HG02981 (cell line): ENCODE measurements at regions not wholly inside any gene's neighbourhood (a gene's known extent, or its start where the extent isn't known, plus 50 kb on each side); places are given as distances from the start of the nearest gene placed in this dataset.
A peak's percentile ranks its signal among the peaks of the same experiment; 100 is the strongest.

Experiments
- ATAC-seq: cut with Tn5 transposase; IDR thresholded peaks from one replicate; pipeline ENCODE4 v1.9.1; 2021; ENCODE audit warnings: mild to moderate bottlenecking, moderate library complexity; ENCODE audit not compliant: unreplicated experiment

- no peak for ATAC-seq
These were observed 262.8 kb downstream of the DKK2 start for GRCh38 chr4:106773076-106773905.

- ATAC-seq: no peak
These were observed 268.1 kb downstream of the DKK2 start for GRCh38 chr4:106767991-106768390.

- no peak for ATAC-seq
These were observed 269.6 kb downstream of the DKK2 start for GRCh38 chr4:106766519-106766918.

GRCh38 chr4:106764774-106765173, 271.3 kb downstream of the DKK2 start:
- ATAC-seq: no peak

GRCh38 chr4:106762666-106763443, 273.3 kb downstream of the DKK2 start:
- ATAC-seq: no peak

GRCh38 chr4:106753426-106753825, 282.7 kb downstream of the DKK2 start:
- no peak for ATAC-seq

- no peak for ATAC-seq
These were observed 289.7 kb downstream of the DKK2 start for GRCh38 chr4:106746451-106746850.

GRCh38 chr4:106738121-106738520, 298.0 kb downstream of the DKK2 start:
- no peak for ATAC-seq

GRCh38 chr4:106718548-106718947, 317.6 kb downstream of the DKK2 start:
- ATAC-seq: no peak

GRCh38 chr4:106717091-106717490, 319.0 kb downstream of the DKK2 start:
- ATAC-seq: no peak

- no peak for ATAC-seq
These were observed 320.3 kb downstream of the DKK2 start for GRCh38 chr4:106715825-106716224.

- no peak for ATAC-seq
These were observed 327.7 kb downstream of the DKK2 start for GRCh38 chr4:106708464-106708816.

- peak; percentile 93 for ATAC-seq
These were observed 328.2 kb downstream of the DKK2 start for GRCh38 chr4:106707776-106708463.

- ATAC-seq: no peak
These were observed 331.8 kb downstream of the DKK2 start for GRCh38 chr4:106704253-106704870.

GRCh38 chr4:106700321-106700720, 331.7 kb upstream of the GIMD1 start:
- ATAC-seq: no peak

- no peak for ATAC-seq
These were observed 330.1 kb upstream of the GIMD1 start for GRCh38 chr4:106698621-106699195.

- ATAC-seq: no peak
These were observed 327.1 kb upstream of the GIMD1 start for GRCh38 chr4:106695501-106696262.

GRCh38 chr4:106694232-106694631, 325.7 kb upstream of the GIMD1 start:
- no peak for ATAC-seq

- no peak for ATAC-seq
These were observed 323.2 kb upstream of the GIMD1 start for GRCh38 chr4:106691749-106692148.

- peak; percentile 55 for ATAC-seq
These were observed 321.9 kb upstream of the GIMD1 start for GRCh38 chr4:106690487-106690886.
